ENCODE measurements at regions not wholly inside any gene's neighbourhood (a gene's known extent, or its start where the extent isn't known, plus 50 kb on each side); places are given as distances from the start of the nearest gene placed in this dataset.
"Not testable (repeated sequence)": the region's sequence is repeated elsewhere in the genome, so short reads cannot be mapped to it uniquely, and the experiment has no call there.

GRCh38 chr5:109630093-109630492 lies 59.6 kb upstream of the MAN2A1 start:
- DNase-seq (ENCODE audit: low read depth in 4 of 4, low spot score in 1 of 4): no peak

- DNase-seq (ENCODE audit: low read depth in 4 of 4, low spot score in 1 of 4): no peak
These were observed 61.1 kb upstream of the MAN2A1 start for GRCh38 chr5:109628591-109628990.

GRCh38 chr5:109621266-109621665 lies 68.5 kb upstream of the MAN2A1 start:
- not testable (repeated sequence) for DNase-seq (ENCODE audit: low read depth in 4 of 4, low spot score in 1 of 4)

DNA sequence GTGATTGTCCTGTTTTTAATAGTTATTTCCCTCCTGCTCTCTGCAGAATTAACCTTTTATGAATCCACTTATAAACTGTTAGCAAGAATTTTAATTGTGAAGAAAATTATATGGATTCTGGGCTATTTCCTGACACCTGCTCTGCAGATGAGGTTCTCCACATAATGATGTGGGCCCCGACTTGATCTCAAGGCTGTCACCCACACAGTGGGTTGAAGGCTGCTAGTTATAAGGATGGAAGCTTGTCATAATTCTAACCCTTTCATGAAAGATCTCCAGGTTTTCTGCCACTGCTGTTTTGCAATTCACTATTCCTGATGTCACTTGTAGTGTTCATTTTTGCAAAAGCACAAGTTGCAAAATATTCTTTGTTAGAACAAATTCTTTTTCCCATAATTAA lies 69.1 kb upstream of the MAN2A1 start:
- no peak for DNase-seq (ENCODE audit: low read depth in 4 of 4, low spot score in 1 of 4)

DNA sequence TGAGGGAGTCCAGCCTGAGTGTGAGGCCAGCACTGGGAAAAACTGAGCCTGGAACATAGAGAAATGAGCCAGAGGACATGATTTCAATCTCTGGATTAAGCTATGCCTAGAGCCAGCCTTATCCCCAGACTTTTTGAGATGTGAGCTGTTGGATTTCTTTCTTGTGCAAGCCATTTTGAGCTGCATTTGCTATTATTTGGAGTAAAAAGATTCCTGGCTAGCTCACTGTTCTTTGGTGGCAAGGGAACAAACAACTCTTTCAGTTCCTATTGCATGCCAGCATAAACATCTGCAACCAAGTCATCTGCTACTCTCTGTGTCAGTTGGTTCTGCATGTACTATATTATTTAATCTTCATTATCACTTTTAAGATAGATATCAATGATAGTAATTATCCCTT lies 70.1 kb upstream of the MAN2A1 start:
- no peak for DNase-seq (ENCODE audit: low read depth in 4 of 4, low spot score in 1 of 4)

DNA sequence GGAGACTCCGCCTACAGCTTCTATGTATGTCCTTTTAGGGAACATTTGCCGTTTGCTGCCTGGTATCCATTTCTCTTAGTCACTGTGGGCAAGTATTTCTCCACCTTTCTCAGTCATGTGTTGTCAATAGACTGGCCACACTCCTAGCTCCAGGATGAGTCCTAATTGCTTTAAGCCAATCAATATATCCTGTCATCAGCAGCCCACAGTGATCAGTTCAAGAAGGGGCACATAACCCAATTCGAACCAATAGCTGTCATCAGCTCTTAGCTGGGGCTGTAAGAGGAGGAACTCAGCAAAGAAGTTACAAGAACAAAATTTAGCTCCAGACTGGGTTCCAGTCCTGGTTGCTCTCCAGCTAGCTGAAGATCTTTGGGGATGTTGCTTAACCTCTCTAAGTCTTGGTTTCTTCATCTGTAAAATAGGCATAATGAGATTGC lies 70.7 kb upstream of the MAN2A1 start:
- no peak for DNase-seq (ENCODE audit: low read depth in 4 of 4, low spot score in 1 of 4)

- no peak for DNase-seq (ENCODE audit: low read depth in 4 of 4, low spot score in 1 of 4)
These were observed 74.7 kb upstream of the MAN2A1 start for GRCh38 chr5:109614981-109615380.

DNA sequence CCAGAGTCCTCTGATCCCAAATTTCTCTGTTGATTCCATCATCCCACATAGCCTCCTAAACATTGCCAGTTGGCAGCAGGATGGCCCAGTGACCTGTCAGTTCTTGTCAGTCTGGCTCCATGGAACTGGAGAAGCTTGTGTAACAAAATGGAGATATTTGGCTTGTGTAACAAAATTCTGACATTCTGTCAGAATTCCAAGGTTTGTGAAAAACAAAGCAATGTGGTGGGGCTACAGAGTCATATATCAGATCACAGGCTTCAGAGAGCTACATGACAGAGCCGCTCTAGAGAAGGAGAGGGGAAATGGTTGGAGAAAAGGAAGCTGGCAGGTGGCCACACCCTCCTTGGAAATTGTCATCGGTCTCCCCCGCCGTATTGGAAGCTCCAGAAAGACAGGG lies 75.4 kb upstream of the MAN2A1 start:
- DNase-seq (ENCODE audit: low read depth in 4 of 4, low spot score in 1 of 4): no peak

DNA sequence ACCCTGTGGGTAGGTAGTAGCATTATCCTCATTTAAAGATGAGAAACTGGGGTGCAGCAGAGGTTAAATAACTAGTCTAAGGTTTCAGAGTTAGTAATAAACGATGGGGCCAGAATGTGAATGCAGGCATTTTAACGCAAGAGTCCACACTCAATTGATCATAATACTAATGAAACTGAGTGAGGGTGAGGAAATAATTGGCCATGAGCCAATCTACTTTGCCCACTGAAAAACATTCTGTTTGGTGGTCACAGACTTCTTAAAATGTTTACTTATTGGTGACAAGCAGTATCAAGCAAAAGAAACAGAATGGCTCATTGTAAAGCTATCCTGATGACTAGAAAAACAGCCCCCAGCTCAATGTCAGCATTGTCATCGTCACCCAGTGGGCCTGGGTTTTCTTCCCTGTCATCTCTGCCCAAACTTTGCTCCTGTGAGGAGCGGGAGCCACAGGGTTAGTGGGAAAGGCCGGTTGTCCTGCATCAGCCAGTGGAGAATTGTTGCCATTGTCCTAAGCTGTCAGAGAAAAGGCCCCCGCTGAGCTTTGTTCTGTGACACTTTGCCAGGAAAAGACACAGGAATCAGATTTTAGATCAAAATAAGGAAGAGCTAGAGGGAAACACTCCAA lies 77.3 kb upstream of the MAN2A1 start:
- no peak for DNase-seq (ENCODE audit: low read depth in 4 of 4, low spot score in 1 of 4)

DNA sequence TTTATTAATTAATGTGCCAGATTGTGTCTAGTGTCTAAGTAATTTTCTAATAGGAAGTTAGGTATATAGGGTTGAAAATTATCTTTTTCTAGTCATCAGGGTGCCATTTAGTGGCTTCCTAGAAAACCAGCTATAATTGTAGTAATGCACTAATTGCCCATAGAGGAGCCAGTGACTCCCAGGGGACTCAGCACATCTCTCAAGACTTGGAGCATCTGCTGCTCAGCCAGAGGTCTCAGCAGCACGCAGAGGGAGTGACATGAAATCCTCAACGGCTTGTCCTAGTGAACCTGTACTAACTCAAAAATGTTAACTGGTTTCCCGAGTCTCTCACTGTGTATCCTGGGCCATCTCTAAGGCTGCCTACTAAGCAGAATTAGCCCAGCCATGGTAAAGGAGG lies 78.2 kb upstream of the MAN2A1 start:
- DNase-seq (ENCODE audit: low read depth in 4 of 4, low spot score in 1 of 4): no peak

GRCh38 chr5:109611061-109611460 lies 78.7 kb upstream of the MAN2A1 start:
- no peak for DNase-seq (ENCODE audit: low read depth in 4 of 4, low spot score in 1 of 4)

DNA sequence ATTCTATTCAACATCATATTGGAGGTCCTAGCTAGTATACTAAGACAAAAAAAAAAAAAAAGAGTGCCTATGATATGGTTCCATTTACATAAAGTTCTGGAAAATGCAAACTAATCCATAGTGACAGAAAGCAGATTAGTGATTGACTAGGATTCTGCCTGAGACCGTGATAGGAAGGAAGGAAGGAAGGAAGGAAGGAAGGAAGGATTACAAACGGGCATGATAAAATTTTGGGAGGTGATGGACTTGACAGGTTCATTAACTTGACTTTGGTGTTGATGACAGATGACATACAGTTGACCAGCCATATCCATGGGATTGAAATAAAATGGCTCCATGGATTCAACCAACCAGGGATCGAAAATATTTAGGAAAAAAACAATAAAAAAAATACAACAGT lies 79.1 kb upstream of the MAN2A1 start:
- no peak for DNase-seq (ENCODE audit: low read depth in 4 of 4, low spot score in 1 of 4)

GRCh38 chr5:109605207-109605730 lies 84.5 kb upstream of the MAN2A1 start:
- no peak for DNase-seq (ENCODE audit: low read depth in 4 of 4, low spot score in 1 of 4)

DNA sequence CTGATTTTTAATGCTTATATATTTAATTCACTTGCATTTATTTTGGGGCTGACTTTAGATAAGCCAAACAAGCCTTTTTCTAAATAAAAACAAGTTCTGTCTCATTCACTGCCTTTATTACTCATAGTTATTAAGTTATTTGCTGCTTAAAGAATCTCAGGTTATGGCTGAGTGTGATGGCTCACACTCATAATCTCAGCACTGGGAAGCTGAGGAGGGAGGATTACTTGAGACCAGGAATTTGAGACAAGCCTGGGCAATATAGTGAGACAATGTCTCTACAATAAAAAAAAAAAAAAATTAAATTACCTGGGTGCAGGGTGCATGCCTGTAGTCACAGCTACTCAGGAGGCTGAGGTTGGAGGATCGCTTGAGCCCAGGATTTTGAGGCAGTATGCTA lies 85.0 kb upstream of the MAN2A1 start:
- DNase-seq (ENCODE audit: low read depth in 4 of 4, low spot score in 1 of 4): no peak

- no peak for DNase-seq (ENCODE audit: low read depth in 4 of 4, low spot score in 1 of 4)
These were observed 88.0 kb upstream of the MAN2A1 start for GRCh38 chr5:109601736-109602135.

- DNase-seq (ENCODE audit: low read depth in 4 of 4, low spot score in 1 of 4): no peak
These were observed 91.8 kb upstream of the MAN2A1 start for GRCh38 chr5:109597893-109598292.

- DNase-seq (ENCODE audit: low read depth in 4 of 4, low spot score in 1 of 4): no peak
These were observed 95.5 kb upstream of the MAN2A1 start for GRCh38 chr5:109594217-109594616.

DNA sequence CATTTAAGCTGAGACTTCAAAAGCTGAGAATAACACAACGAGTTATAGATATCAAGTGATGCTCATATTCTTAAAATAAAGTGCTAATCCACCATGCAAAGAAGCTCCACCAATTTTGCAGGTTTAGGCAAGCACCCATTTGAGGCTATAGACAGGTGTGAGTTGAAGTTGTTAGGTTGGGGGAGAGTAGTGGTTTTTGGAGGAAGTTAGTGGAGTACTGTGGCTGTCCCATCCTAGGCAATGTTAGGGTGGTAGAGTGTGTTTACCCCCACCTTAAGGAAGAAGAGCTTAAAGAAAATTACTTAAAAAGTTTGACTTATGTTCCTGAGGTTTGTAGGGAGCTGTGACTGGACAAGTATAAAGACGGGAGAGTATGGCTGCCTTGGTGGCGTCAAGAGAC lies 98.9 kb upstream of the MAN2A1 start:
- DNase-seq (ENCODE audit: low read depth in 4 of 4, low spot score in 1 of 4): no peak

DNA sequence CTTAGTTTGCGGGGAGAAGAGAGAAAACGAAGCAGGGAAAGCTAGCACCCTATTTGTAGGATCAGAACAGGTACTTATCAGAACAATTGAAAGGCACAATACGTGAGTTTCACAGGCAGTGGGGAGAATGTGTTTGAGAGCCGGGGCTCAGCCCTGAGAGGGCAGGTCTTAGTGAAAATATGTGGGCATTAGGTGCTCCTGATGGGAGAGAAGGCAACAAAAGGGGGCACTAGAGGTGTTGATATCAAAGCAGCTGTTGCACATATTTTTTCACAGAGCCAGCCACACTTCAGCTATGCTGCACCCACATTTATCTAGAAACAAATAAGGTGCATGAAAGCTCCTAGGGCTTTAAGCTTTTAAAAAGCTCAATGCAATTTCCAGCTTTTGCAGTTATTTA lies 99.7 kb upstream of the MAN2A1 start:
- no peak for DNase-seq (ENCODE audit: low read depth in 4 of 4, low spot score in 1 of 4)

DNA sequence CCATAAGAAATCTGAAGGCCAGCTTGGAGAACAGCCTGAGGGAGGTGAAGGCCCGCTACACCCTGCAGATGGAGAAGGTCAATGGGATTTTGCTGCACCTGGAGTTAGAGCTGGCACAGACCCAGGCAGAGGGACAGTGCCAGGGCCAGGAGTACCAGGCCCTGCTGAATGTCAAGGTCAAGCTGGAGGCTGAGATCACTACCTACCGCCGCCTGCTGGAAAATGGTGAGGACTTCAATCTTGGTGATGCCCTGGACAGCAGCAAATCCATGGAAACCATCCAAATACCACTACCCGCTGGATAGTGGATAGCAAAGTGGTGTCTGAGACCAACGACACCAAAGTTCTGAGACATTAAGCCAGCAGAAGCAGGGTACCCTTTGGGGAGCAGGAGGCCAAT lies 100.5 kb upstream of the MAN2A1 start:
- no peak for DNase-seq (ENCODE audit: low read depth in 4 of 4, low spot score in 1 of 4)

DNA sequence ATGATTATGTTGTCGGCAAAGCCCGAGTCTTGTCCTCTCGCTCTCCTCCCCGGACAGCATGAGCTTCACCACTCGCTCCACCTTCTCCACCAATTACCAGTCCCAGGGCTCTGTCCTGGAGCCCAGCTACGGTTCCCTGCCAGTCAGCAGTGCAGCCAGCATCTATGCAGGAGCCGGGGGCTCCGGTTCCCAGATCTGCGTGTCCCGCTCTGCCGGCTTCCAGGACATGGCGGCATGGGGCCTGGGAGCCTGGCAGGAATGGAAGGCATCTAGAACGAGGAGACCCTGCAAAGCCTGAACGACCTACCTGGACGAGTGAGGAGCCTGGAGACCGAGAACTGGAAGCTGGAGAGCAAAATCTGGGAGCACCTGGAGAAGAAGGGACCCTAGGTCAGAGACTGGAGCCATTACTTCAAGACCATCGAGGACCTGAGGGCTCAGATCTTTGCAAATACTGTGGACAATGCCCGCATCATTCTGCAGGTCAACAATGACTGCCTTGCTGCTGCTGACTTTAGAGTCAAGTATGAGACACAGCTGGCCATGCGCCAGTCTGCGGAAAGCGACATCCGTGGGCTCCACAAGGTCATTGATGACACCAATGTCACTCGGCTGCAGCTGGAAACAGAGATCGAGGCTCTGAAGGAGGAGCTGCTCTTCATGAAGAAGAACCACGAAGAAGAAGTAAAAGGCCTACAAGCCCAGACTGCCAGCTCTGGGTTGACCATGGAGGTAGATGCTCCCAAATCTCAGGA lies 101.3 kb upstream of the MAN2A1 start:
- no peak for DNase-seq (ENCODE audit: low read depth in 4 of 4, low spot score in 1 of 4)

DNA sequence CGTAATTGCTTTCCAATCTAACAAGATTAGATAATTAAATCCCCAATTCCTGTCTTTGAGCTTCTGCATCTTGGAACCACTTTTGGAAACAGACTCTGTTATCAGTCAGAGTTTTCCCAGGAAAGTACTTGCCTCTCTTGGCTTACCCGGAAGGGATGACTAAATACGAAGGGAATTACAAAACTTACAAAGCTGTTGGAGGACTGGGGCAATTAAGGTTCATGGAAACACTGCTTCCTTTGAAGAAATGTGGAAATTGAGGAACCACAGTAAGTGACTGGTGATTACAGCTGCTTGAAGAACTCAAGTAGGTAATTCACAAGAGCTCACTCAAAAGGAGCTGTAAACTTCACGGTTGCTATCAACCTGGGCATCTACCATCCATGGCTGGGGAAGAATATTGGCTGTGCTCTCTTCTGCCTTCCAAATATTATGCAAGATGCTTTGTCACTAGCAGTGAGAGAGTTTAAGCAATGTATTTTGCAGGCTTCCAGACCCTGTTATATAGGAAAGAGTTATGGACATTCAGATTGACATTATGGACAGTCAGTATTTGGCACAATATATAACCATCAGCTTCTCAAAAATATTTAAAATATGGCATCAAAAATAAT lies 104.6 kb upstream of the MAN2A1 start:
- DNase-seq (ENCODE audit: low read depth in 4 of 4, low spot score in 1 of 4): no peak

Measured in stimulated activated CD4-positive, alpha-beta T cell treated with anti-CD3 and anti-CD28 coated beads, Interleukin-1b, Interleukin-23, amount 100 ng/mL, for 24 hours (primary cell).